GM23338 (cell line): ENCODE measurements at regions not wholly inside any gene's neighbourhood (a gene's known extent, or its start where the extent isn't known, plus 50 kb on each side); places are given as distances from the start of the nearest gene placed in this dataset.
"Not testable (repeated sequence)": the region's sequence is repeated elsewhere in the genome, so short reads cannot be mapped to it uniquely, and the experiment has no call there.

ENCODE experiments used
- ATAC-seq: fragments of 200-7000 bp; cut with Tn5 transposase; 3 replicates; pipeline ENCODE4 v1.9.1; 2020
- DNase-seq: peaks from one replicate; pipeline ENCODE4 v3.0.0-alpha.2; 2015; ENCODE audit warnings: low spot score
- H2AFZ ChIP-seq: fragments of 200-600 bp; sonication (generic); 2 replicates; pipeline ENCODE4 v1.8.0; 2016; ENCODE audit warnings: antibody characterized with exemption, mild to moderate bottlenecking, moderate library complexity
- H3F3A ChIP-seq: fragments of 200-600 bp; sonication (generic); replicated peaks from 2 replicates; pipeline ENCODE4 v1.8.0; 2017; ENCODE audit warnings: antibody characterized with exemption, mixed run types, low read depth
- H3K27ac ChIP-seq: fragments of 200-600 bp; sonication (generic); 2 replicates; pipeline ENCODE4 v1.6.1; 2016; ENCODE audit warnings: low read depth
- H3K27me3 ChIP-seq: fragments of 200-600 bp; sonication (generic); 2 replicates; pipeline ENCODE4 v1.8.0; 2016; ENCODE audit warnings: mild to moderate bottlenecking, mixed run types, moderate library complexity; ENCODE audit not compliant: insufficient read depth
- H3K36me3 ChIP-seq: fragments of 200-600 bp; sonication (generic); 2 replicates; pipeline ENCODE4 v1.8.0; 2016; ENCODE audit warnings: mild to moderate bottlenecking; ENCODE audit not compliant: insufficient read depth
- H3K4me1 ChIP-seq: fragments of 200-600 bp; sonication (generic); 2 replicates; pipeline ENCODE4 v1.8.0; 2016; ENCODE audit warnings: mild to moderate bottlenecking, moderate library complexity; ENCODE audit not compliant: insufficient read depth
- H3K4me2 ChIP-seq: fragments of 200-600 bp; sonication (generic); 2 replicates; pipeline ENCODE4 v1.7.1; 2017; ENCODE audit warnings: mixed run types
- H3K4me3 ChIP-seq: fragments of 200-600 bp; sonication (generic); 2 replicates; pipeline ENCODE4 v1.6.1; 2016; ENCODE audit warnings: mixed run types
- H3K79me2 ChIP-seq: fragments of 200-600 bp; sonication (generic); replicated peaks from 2 replicates; pipeline ENCODE4 v1.8.0; 2017; ENCODE audit warnings: mild to moderate bottlenecking; ENCODE audit not compliant: insufficient read depth
- H3K9me2 ChIP-seq: fragments of 200-600 bp; sonication (generic); 2 replicates; pipeline ENCODE4 v1.8.0; 2017; ENCODE audit not compliant: insufficient read depth
- H4K20me1 ChIP-seq: fragments of 200-600 bp; sonication (generic); replicated peaks from 2 replicates; pipeline ENCODE4 v1.8.0; 2017; ENCODE audit warnings: mild to moderate bottlenecking; ENCODE audit not compliant: insufficient read depth
- H3K27ac Mint-ChIP-seq: 2 replicates; pipeline ENCODE4 v1.8.0; 2020; ENCODE audit warnings: inconsistent platforms, mild to moderate bottlenecking, moderate library complexity, mixed read lengths
- H3K27me3 Mint-ChIP-seq: 3 replicates; pipeline ENCODE4 v1.8.0; 2022; ENCODE audit warnings: low read depth, mild to moderate bottlenecking, moderate library complexity, mixed read lengths, inconsistent platforms; ENCODE audit not compliant: insufficient read depth, poor library complexity
- H3K36me3 Mint-ChIP-seq: 3 replicates; pipeline ENCODE4 v1.8.0; 2021; ENCODE audit warnings: low read depth, mild to moderate bottlenecking, inconsistent platforms, moderate library complexity, mixed read lengths
- H3K4me1 Mint-ChIP-seq: 3 replicates; pipeline ENCODE4 v1.8.0; 2020; ENCODE audit warnings: mild to moderate bottlenecking, inconsistent platforms, mixed read lengths
- H3K4me3 Mint-ChIP-seq: 3 replicates; pipeline ENCODE4 v1.8.0; 2021; ENCODE audit warnings: moderate library complexity, mild to moderate bottlenecking, inconsistent platforms, mixed read lengths
- H3K9me3 Mint-ChIP-seq: 3 replicates; pipeline ENCODE4 v1.8.0; 2020; ENCODE audit warnings: moderate library complexity, mild to moderate bottlenecking, inconsistent platforms, mixed read lengths
- EZH2 ChIP-seq: fragments of 200-600 bp; sonication (generic); IDR thresholded peaks from one replicate; pipeline ENCODE4 v1.8.0; 2017; ENCODE audit warnings: antibody characterized with exemption, mild to moderate bottlenecking, low read depth; ENCODE audit not compliant: unreplicated experiment
- JUNB ChIP-seq: IDR thresholded peaks from one replicate; pipeline ENCODE4 v1.6.1; 2016; ENCODE audit warnings: antibody characterized with exemption; ENCODE audit not compliant: unreplicated experiment
- NANOG ChIP-seq: IDR thresholded peaks from 2 replicates; pipeline ENCODE4 v1.6.1; 2016; ENCODE audit warnings: antibody characterized with exemption, borderline replicate concordance
- ZNF462 ChIP-seq: fragments of 250-450 bp; sonication (Bioruptor Pico); IDR thresholded peaks from 2 replicates; pipeline ENCODE4 v1.5.0; 2020; ENCODE audit warnings: mild to moderate bottlenecking, moderate library complexity
- TF ChIP-seq, protein P1 (sequence below): IDR thresholded peaks from 2 replicates; pipeline ENCODE4 v1.6.1; 2016; ENCODE audit warnings: antibody characterized with exemption

DNA sequence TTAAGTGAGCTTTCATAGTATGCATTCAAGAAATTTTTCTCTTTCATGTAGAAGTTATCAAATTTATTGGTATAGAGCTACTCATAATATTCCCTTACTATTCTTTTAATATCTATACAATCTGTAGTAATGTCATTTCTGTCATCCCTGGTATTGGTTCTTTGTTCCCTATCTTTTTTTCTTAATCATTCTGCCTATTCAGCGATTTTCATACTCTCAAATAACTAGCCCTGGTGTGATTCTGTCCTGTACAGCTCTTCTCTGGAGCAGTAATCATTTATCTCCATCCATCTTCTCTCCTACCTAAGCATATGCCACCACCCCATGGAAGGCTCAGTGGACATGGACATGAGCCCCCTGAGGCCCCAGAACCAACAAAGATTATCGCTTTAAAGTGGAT lies 213.2 kb upstream of the NEBL start:
- no peak overlapping the region for H2AFZ ChIP-seq
- TF ChIP-seq EZH2 (no peak), NANOG (no peak)
- no peaks in the 10 kb centered on the region for H3K9me2 ChIP-seq
- no peak overlapping the region for H3K4me2 ChIP-seq
- H4K20me1 ChIP-seq: no peaks in the 10 kb centered on the region
- H3K27ac ChIP-seq: no peak overlapping the region
- no peak for ATAC-seq
- no peak overlapping the region for H3K4me3 ChIP-seq
- H3K27ac Mint-ChIP-seq: no peak overlapping the region
- H3K4me1 ChIP-seq: no peaks in the 10 kb centered on the region
- H3K36me3 ChIP-seq: no peaks in the 10 kb centered on the region
- H3K27me3 ChIP-seq: no peaks in the 10 kb centered on the region
- no peaks in the 10 kb centered on the region for H3F3A ChIP-seq
- no peaks in the 10 kb centered on the region for H3K79me2 ChIP-seq
- H3K4me3 Mint-ChIP-seq: no peak overlapping the region
- no peaks in the 10 kb centered on the region; the same call in 2 of the 3 replicates for H3K9me3 Mint-ChIP-seq
- H3K27me3 Mint-ChIP-seq: no peaks in the 10 kb centered on the region
- H3K4me1 Mint-ChIP-seq: no peaks in the 10 kb centered on the region
- DNase-seq: no peak
- no peaks in the 10 kb centered on the region for H3K36me3 Mint-ChIP-seq

GRCh38 chr10:21106931-21107330 lies 209.8 kb upstream of the NEBL start:
- H4K20me1 ChIP-seq, H3K9me2 ChIP-seq, H2AFZ ChIP-seq, H3K4me1 Mint-ChIP-seq, H3K27me3 ChIP-seq, DNase-seq, H3K27ac Mint-ChIP-seq, H3K79me2 ChIP-seq, H3K36me3 Mint-ChIP-seq, H3K27ac ChIP-seq, H3K4me2 ChIP-seq, ATAC-seq, H3K9me3 Mint-ChIP-seq, H3K4me1 ChIP-seq, H3K4me3 Mint-ChIP-seq, H3F3A ChIP-seq, H3K36me3 ChIP-seq, H3K27me3 Mint-ChIP-seq, H3K4me3 ChIP-seq: not testable (repeated sequence)

- not testable (repeated sequence) for DNase-seq, H3F3A ChIP-seq, H3K79me2 ChIP-seq, H3K9me2 ChIP-seq, H3K4me1 Mint-ChIP-seq, H3K9me3 Mint-ChIP-seq, H3K4me2 ChIP-seq, H3K4me3 ChIP-seq, H4K20me1 ChIP-seq, H3K4me3 Mint-ChIP-seq, H3K36me3 ChIP-seq, H3K27ac Mint-ChIP-seq, H3K27ac ChIP-seq, H3K36me3 Mint-ChIP-seq, ATAC-seq, H3K27me3 Mint-ChIP-seq, H3K27me3 ChIP-seq, H2AFZ ChIP-seq, H3K4me1 ChIP-seq
Observed at GRCh38 chr10:21105331-21105730, 208.2 kb upstream of the NEBL start.

DNA sequence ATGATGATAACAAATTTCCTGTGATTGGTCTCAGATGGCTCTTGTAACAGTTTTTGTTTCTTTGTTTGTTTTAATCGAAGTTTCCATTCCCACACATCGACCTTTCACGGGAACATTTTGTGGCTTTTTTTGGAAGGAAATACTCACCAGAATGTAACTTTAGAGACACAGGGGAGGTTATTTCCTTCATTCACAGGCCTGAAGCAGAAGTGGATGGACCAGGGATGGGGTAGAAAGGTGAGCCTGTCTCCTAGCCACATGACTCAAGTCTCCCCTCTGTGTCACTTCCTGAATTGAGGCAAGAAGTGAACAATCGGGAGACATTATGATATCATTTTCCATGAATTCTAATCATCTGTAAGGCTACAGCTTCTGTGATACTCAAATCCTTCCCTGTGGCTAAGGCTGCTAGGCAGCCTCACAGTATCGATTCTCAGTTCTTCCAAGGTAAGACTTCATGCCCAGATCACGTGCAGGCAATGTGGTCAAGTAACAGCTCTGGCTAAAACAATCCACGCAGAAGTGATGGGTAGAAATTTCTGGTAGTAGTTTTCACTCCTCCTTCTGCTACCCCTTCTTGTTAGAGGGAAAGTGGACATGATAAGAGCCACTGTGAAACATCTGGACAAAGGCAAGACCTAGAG lies 203.9 kb upstream of the NEBL start:
- H3K79me2 ChIP-seq: no peaks in the 10 kb centered on the region
- no peaks in the 10 kb centered on the region for H3F3A ChIP-seq
- H3K4me1 Mint-ChIP-seq: no peaks in the 10 kb centered on the region
- H3K27ac ChIP-seq: no peak overlapping the region
- H3K9me2 ChIP-seq: no peaks in the 10 kb centered on the region
- H3K36me3 ChIP-seq: no peaks in the 10 kb centered on the region
- H3K27ac Mint-ChIP-seq: no peak overlapping the region
- H3K36me3 Mint-ChIP-seq: no peaks in the 10 kb centered on the region
- no peak overlapping the region for H3K4me2 ChIP-seq
- peaks cover 4% of the 10 kb centered on the region for H3K27me3 Mint-ChIP-seq
- H3K4me1 ChIP-seq: no peaks in the 10 kb centered on the region; the same call in 1 of the 2 replicates
- H3K27me3 ChIP-seq: no peaks in the 10 kb centered on the region
- no peaks in the 10 kb centered on the region for H4K20me1 ChIP-seq
- H2AFZ ChIP-seq: no peak overlapping the region
- H3K4me3 ChIP-seq: no peak overlapping the region
- no peak overlapping the region for H3K4me3 Mint-ChIP-seq
- no peaks in the 10 kb centered on the region; the same call in 2 of the 3 replicates for H3K9me3 Mint-ChIP-seq
- no peak for DNase-seq
- no peak for ATAC-seq
- no peak for TF ChIP-seq JUNB
- TF ChIP-seq ZNF462 (CRISPR knock-in tag): no peak
- no peak for TF ChIP-seq EZH2
- TF ChIP-seq, protein P1, sequence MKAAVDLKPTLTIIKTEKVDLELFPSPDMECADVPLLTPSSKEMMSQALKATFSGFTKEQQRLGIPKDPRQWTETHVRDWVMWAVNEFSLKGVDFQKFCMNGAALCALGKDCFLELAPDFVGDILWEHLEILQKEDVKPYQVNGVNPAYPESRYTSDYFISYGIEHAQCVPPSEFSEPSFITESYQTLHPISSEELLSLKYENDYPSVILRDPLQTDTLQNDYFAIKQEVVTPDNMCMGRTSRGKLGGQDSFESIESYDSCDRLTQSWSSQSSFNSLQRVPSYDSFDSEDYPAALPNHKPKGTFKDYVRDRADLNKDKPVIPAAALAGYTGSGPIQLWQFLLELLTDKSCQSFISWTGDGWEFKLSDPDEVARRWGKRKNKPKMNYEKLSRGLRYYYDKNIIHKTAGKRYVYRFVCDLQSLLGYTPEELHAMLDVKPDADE: no peak
